ENCODE measurements at regions not wholly inside any gene's neighbourhood (a gene's known extent, or its start where the extent isn't known, plus 50 kb on each side); places are given as distances from the start of the nearest gene placed in this dataset.

DNA sequence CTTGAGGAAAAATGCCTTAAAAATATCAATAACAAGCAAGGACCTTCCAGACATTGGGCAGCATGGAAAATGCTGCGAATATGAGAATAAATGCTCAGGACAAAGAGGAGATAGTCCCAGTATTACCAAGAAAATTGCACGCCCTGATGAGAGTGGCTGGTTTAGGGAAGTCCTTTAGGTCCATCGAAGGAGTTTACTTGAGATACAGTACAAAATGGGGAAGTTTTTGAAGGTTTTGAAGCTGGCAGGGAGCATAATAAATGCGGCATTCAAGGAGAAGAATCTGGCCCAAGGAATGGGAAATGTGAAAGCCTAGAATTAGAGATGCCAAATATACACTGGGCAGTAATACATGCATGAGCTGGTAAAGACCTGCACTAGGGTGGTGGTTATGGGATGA lies 90.2 kb upstream of the SPATS2L start:
- Histone ChIP-seq H3K4me2 (ENCODE audit: low read length) (no peak overlapping the region), H3K9me2 (ENCODE audit: insufficient read depth, low read length) (no peaks in the 10 kb centered on the region), H2AFZ (ENCODE audit: low read depth, low read length) (no peak overlapping the region), H3K27me3 (ENCODE audit: insufficient read depth, low read depth, low read length) (no peaks in the 10 kb centered on the region), H3K27ac (ENCODE audit: low read length) (no peak overlapping the region), H3K4me3 (ENCODE audit: low read length) (no peak overlapping the region), H3K79me2 (replicated peaks; ENCODE audit: insufficient read depth, low read length) (no peaks in the 10 kb centered on the region), H3K9ac (ENCODE audit: low read length) (no peak overlapping the region), H3K9me3 (ENCODE audit: low read length) (no peaks in the 10 kb centered on the region), H4K20me1 (ENCODE audit: insufficient read depth) (no peaks in the 10 kb centered on the region), H3F3A (ENCODE audit: insufficient read depth, low read length, poor library complexity, severe bottlenecking) (no peaks in the 10 kb centered on the region), H3K36me3 (ENCODE audit: insufficient read depth, low read length) (no peaks in the 10 kb centered on the region)
- no peak for TF ChIP-seq RAD21 (conservative IDR thresholded peaks at IDR 0.05)
- TF ChIP-seq SMC3 (conservative IDR thresholded peaks at IDR 0.05; ENCODE audit: poor library complexity), result no peak
- TF ChIP-seq EZH2 (IDR thresholded peaks at IDR 0.05; ENCODE audit: borderline replicate concordance, insufficient read depth, low read length, poor library complexity, severe bottlenecking), result no peak
- no peak for TF ChIP-seq EP300 (conservative IDR thresholded peaks at IDR 0.05; ENCODE audit: poor library complexity, severe bottlenecking)
- TF ChIP-seq, protein P1, sequence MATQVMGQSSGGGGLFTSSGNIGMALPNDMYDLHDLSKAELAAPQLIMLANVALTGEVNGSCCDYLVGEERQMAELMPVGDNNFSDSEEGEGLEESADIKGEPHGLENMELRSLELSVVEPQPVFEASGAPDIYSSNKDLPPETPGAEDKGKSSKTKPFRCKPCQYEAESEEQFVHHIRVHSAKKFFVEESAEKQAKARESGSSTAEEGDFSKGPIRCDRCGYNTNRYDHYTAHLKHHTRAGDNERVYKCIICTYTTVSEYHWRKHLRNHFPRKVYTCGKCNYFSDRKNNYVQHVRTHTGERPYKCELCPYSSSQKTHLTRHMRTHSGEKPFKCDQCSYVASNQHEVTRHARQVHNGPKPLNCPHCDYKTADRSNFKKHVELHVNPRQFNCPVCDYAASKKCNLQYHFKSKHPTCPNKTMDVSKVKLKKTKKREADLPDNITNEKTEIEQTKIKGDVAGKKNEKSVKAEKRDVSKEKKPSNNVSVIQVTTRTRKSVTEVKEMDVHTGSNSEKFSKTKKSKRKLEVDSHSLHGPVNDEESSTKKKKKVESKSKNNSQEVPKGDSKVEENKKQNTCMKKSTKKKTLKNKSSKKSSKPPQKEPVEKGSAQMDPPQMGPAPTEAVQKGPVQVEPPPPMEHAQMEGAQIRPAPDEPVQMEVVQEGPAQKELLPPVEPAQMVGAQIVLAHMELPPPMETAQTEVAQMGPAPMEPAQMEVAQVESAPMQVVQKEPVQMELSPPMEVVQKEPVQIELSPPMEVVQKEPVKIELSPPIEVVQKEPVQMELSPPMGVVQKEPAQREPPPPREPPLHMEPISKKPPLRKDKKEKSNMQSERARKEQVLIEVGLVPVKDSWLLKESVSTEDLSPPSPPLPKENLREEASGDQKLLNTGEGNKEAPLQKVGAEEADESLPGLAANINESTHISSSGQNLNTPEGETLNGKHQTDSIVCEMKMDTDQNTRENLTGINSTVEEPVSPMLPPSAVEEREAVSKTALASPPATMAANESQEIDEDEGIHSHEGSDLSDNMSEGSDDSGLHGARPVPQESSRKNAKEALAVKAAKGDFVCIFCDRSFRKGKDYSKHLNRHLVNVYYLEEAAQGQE (IDR thresholded peaks at IDR 0.05; ENCODE audit: borderline replicate concordance), result no peak
- TF ChIP-seq MXI1 (conservative IDR thresholded peaks at IDR 0.05; ENCODE audit: poor library complexity, severe bottlenecking), result no peak
- TF ChIP-seq CTCF (IDR thresholded peaks at IDR 0.05; ENCODE audit: poor library complexity, severe bottlenecking), result no peak
- no peak for TF ChIP-seq TAF1 (IDR thresholded peaks at IDR 0.05; ENCODE audit: low read depth)
- TF ChIP-seq POLR2AphosphoS5 (IDR thresholded peaks at IDR 0.05), result no peak

DNA sequence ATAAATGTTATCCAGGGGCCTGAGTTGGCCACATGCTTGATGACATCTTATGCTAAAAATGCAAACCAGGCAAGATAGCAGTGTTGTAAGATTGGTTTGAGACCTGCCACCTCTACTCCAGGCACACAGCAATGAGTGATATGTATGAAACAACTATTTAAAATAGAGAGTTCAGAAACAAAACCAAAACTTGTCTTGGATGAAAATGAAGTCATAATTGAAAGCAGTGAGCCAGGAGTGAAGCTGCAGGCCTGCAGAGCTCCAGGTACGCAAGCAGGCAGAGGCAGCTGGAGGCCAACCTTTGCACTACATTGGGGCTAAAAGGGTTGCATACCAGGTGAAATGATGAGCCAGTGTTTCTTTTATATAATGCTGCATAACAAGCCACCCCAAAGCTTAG lies 89.2 kb upstream of the SPATS2L start:
- Histone ChIP-seq H3K36me3 (ENCODE audit: insufficient read depth, low read length) (no peaks in the 10 kb centered on the region), H3K9me3 (ENCODE audit: low read length) (no peaks in the 10 kb centered on the region), H3K27ac (ENCODE audit: low read length) (no peak overlapping the region), H3K4me3 (ENCODE audit: low read length) (no peak overlapping the region), H3F3A (ENCODE audit: insufficient read depth, low read length, poor library complexity, severe bottlenecking) (no peaks in the 10 kb centered on the region), H3K9me2 (ENCODE audit: insufficient read depth, low read length) (no peaks in the 10 kb centered on the region), H3K79me2 (replicated peaks; ENCODE audit: insufficient read depth, low read length) (no peaks in the 10 kb centered on the region), H3K27me3 (ENCODE audit: insufficient read depth, low read depth, low read length) (no peaks in the 10 kb centered on the region), H2AFZ (ENCODE audit: low read depth, low read length) (no peak overlapping the region), H3K9ac (ENCODE audit: low read length) (no peak overlapping the region), H4K20me1 (ENCODE audit: insufficient read depth) (no peaks in the 10 kb centered on the region), H3K4me2 (ENCODE audit: low read length) (no peak overlapping the region)
- TF ChIP-seq EZH2 (IDR thresholded peaks at IDR 0.05; ENCODE audit: borderline replicate concordance, insufficient read depth, low read length, poor library complexity, severe bottlenecking), result no peak
- no peak for TF ChIP-seq SMC3 (conservative IDR thresholded peaks at IDR 0.05; ENCODE audit: poor library complexity)
- TF ChIP-seq EP300 (conservative IDR thresholded peaks at IDR 0.05; ENCODE audit: poor library complexity, severe bottlenecking), result no peak
- no peak for TF ChIP-seq POLR2AphosphoS5 (IDR thresholded peaks at IDR 0.05)
- TF ChIP-seq RAD21 (conservative IDR thresholded peaks at IDR 0.05), result no peak
- TF ChIP-seq MXI1 (conservative IDR thresholded peaks at IDR 0.05; ENCODE audit: poor library complexity, severe bottlenecking), result no peak
- no peak for TF ChIP-seq TAF1 (IDR thresholded peaks at IDR 0.05; ENCODE audit: low read depth)

Data from neural cell (in vitro differentiated cells).